Activated T-cell treated with anti-CD3 and anti-CD28 coated beads, Interleukin-2, amount 50 U/mL, for 72 hours (primary cell): ENCODE measurements at regions not wholly inside any gene's neighbourhood (a gene's known extent, or its start where the extent isn't known, plus 50 kb on each side); places are given as distances from the start of the nearest gene placed in this dataset.
"Not testable (repeated sequence)": the region's sequence is repeated elsewhere in the genome, so short reads cannot be mapped to it uniquely, and the experiment has no call there.

ENCODE experiments used
- ATAC-seq, 2 donors: fragments of 150-1000 bp; cut with Tn5 transposase; replicated peaks in 1 of 2; 2 replicates each; pipeline ENCODE4 v1.10.0; 2021; ENCODE audit warnings: moderate library complexity in 2 of 2, mild to moderate bottlenecking in 1 of 2
- DNase-seq, 2 donors: peaks; one replicate each; pipeline ENCODE4 v3.0.0; 2021 to 2022; ENCODE audit warnings: mixed read lengths in 1 of 2
- H3K27ac Mint-ChIP-seq: one replicate; pipeline ENCODE4 v1.8.0; 2022; ENCODE audit warnings: mild to moderate bottlenecking, moderate library complexity, mixed read lengths
- H3K27me3 Mint-ChIP-seq: one replicate; pipeline ENCODE4 v1.8.0; 2022; ENCODE audit warnings: low read depth, mixed read lengths
- H3K36me3 Mint-ChIP-seq, 2 donors: one replicate each; pipeline ENCODE4 v1.8.0; 2022; ENCODE audit warnings: mixed read lengths in 2 of 2, mild to moderate bottlenecking in 1 of 2; ENCODE audit not compliant: insufficient read depth in 2 of 2
- H3K4me1 Mint-ChIP-seq: one replicate; pipeline ENCODE4 v1.8.0; 2022; ENCODE audit warnings: low read depth, mixed read lengths
- H3K4me3 Mint-ChIP-seq, 2 donors: one replicate each; pipeline ENCODE4 v1.8.0; 2022; ENCODE audit warnings: mild to moderate bottlenecking in 2 of 2, mixed read lengths in 2 of 2, moderate library complexity in 2 of 2
- H3K9me3 Mint-ChIP-seq, 2 donors: one replicate each; pipeline ENCODE4 v1.8.0; 2022; ENCODE audit warnings: mixed read lengths in 2 of 2

GRCh38 chrX:122122274-122122673, 1061.8 kb upstream of the GRIA3 start:
- H3K4me1 Mint-ChIP-seq = no peaks in the 10 kb centered on the region
- no peak for ATAC-seq
- H3K9me3 Mint-ChIP-seq = peaks cover 0 to 1% of the 10 kb centered on the region in 2 donors
- DNase-seq = no peak
- H3K36me3 Mint-ChIP-seq = no peaks in the 10 kb centered on the region
- no peak overlapping the region for H3K27ac Mint-ChIP-seq
- no peak overlapping the region for H3K4me3 Mint-ChIP-seq
- peaks cover 6% of the 10 kb centered on the region for H3K27me3 Mint-ChIP-seq

GRCh38 chrX:122133478-122133877, 1050.6 kb upstream of the GRIA3 start:
- no peak for ATAC-seq

GRCh38 chrX:122134291-122134690, 1049.8 kb upstream of the GRIA3 start:
- ATAC-seq = no peak
- Mint-ChIP-seq H3K9me3 (peaks cover 0 to 3% of the 10 kb centered on the region in 2 donors), H3K27ac (no peak overlapping the region), H3K4me3 (no peak overlapping the region), H3K27me3 (peaks cover 6% of the 10 kb centered on the region), H3K4me1 (no peaks in the 10 kb centered on the region), H3K36me3 (no peaks in the 10 kb centered on the region)
- DNase-seq = no peak

More at GRCh38 chrX:122133478-122133877, 1050.6 kb upstream of the GRIA3 start:
- peaks cover 0 to 3% of the 10 kb centered on the region in 2 donors for H3K9me3 Mint-ChIP-seq
- H3K4me1 Mint-ChIP-seq = no peaks in the 10 kb centered on the region
- H3K27ac Mint-ChIP-seq = no peak overlapping the region
- no peak for DNase-seq
- no peaks in the 10 kb centered on the region for H3K36me3 Mint-ChIP-seq
- H3K4me3 Mint-ChIP-seq = no peak overlapping the region
- peaks cover 6% of the 10 kb centered on the region for H3K27me3 Mint-ChIP-seq

- no peaks in the 10 kb centered on the region for H3K4me1 Mint-ChIP-seq
- peaks cover 0 to 3% of the 10 kb centered on the region in 2 donors for H3K9me3 Mint-ChIP-seq
- H3K27me3 Mint-ChIP-seq = peaks cover 6% of the 10 kb centered on the region
- no peak for ATAC-seq
- no peak for DNase-seq
- H3K27ac Mint-ChIP-seq = no peak overlapping the region
- no peak overlapping the region for H3K4me3 Mint-ChIP-seq
- no peaks in the 10 kb centered on the region for H3K36me3 Mint-ChIP-seq
These were observed 1049.0 kb upstream of the GRIA3 start for GRCh38 chrX:122135070-122135469.

- H3K4me3 Mint-ChIP-seq, H3K27ac Mint-ChIP-seq, DNase-seq, H3K36me3 Mint-ChIP-seq, ATAC-seq, H3K9me3 Mint-ChIP-seq, H3K27me3 Mint-ChIP-seq, H3K4me1 Mint-ChIP-seq: not testable (repeated sequence)
These were observed 1043.9 kb upstream of the GRIA3 start for GRCh38 chrX:122140219-122140618.

- Mint-ChIP-seq H3K36me3 (no peaks in the 10 kb centered on the region), H3K4me3 (no peak overlapping the region), H3K27ac (no peak overlapping the region), H3K4me1 (no peaks in the 10 kb centered on the region), H3K9me3 (no peaks in the 10 kb centered on the region), H3K27me3 (no peaks in the 10 kb centered on the region)
- DNase-seq (no peak), ATAC-seq (no peak)
These were observed 1030.1 kb upstream of the GRIA3 start for GRCh38 chrX:122154019-122154418.

GRCh38 chrX:122168241-122168640, 1015.8 kb upstream of the GRIA3 start:
- H3K4me3 Mint-ChIP-seq = no peak overlapping the region
- H3K27ac Mint-ChIP-seq = no peak overlapping the region
- DNase-seq (no peak), ATAC-seq (no peak)
- H3K36me3 Mint-ChIP-seq = no peaks in the 10 kb centered on the region
- no peaks in the 10 kb centered on the region for H3K27me3 Mint-ChIP-seq
- peaks cover 0 to 3% of the 10 kb centered on the region in 2 donors for H3K9me3 Mint-ChIP-seq
- no peaks in the 10 kb centered on the region for H3K4me1 Mint-ChIP-seq

GRCh38 chrX:122184791-122185190, 999.3 kb upstream of the GRIA3 start:
- ATAC-seq = no peak
- Mint-ChIP-seq H3K4me3 (no peak overlapping the region), H3K9me3 (peaks cover 2 to 9% of the 10 kb centered on the region in 2 donors)

GRCh38 chrX:122187069-122187713, 996.9 kb upstream of the GRIA3 start:
- ATAC-seq (no peak), DNase-seq (no peak)
- no peak overlapping the region for H3K27ac Mint-ChIP-seq
- peaks cover 2 to 9% of the 10 kb centered on the region in 2 donors for H3K9me3 Mint-ChIP-seq
- no peaks in the 10 kb centered on the region for H3K36me3 Mint-ChIP-seq
- H3K27me3 Mint-ChIP-seq = no peaks in the 10 kb centered on the region
- no peak overlapping the region for H3K4me3 Mint-ChIP-seq
- no peaks in the 10 kb centered on the region for H3K4me1 Mint-ChIP-seq

More at GRCh38 chrX:122184791-122185190, 999.3 kb upstream of the GRIA3 start:
- Mint-ChIP-seq H3K36me3 (no peaks in the 10 kb centered on the region), H3K27ac (no peak overlapping the region), H3K4me1 (no peaks in the 10 kb centered on the region), H3K27me3 (no peaks in the 10 kb centered on the region)
- DNase-seq = no peak

- peaks cover under 1 to 9% of the 10 kb centered on the region in 2 donors for H3K9me3 Mint-ChIP-seq
- H3K27me3 Mint-ChIP-seq = no peaks in the 10 kb centered on the region
- no peak overlapping the region for H3K4me3 Mint-ChIP-seq
- DNase-seq (no peak), ATAC-seq (no peak)
- no peaks in the 10 kb centered on the region for H3K36me3 Mint-ChIP-seq
- H3K4me1 Mint-ChIP-seq = no peaks in the 10 kb centered on the region
- no peak overlapping the region for H3K27ac Mint-ChIP-seq
These were observed 995.3 kb upstream of the GRIA3 start for GRCh38 chrX:122188751-122189150.

GRCh38 chrX:122196343-122196742, 987.7 kb upstream of the GRIA3 start:
- DNase-seq = no peak
- Mint-ChIP-seq H3K27ac (no peak overlapping the region), H3K4me3 (no peak overlapping the region), H3K27me3 (no peaks in the 10 kb centered on the region), H3K36me3 (no peaks in the 10 kb centered on the region), H3K4me1 (no peaks in the 10 kb centered on the region), H3K9me3 (peaks cover 0 to 2% of the 10 kb centered on the region in 2 donors)
- ATAC-seq = no peak

- ATAC-seq = no peak
- Mint-ChIP-seq H3K9me3 (no peaks in the 10 kb centered on the region), H3K4me1 (no peaks in the 10 kb centered on the region), H3K36me3 (no peaks in the 10 kb centered on the region), H3K4me3 (no peak overlapping the region), H3K27ac (no peak overlapping the region), H3K27me3 (no peaks in the 10 kb centered on the region)
- no peak for DNase-seq
These were observed 980.7 kb upstream of the GRIA3 start for GRCh38 chrX:122203399-122203798.

- no peak for ATAC-seq
- H3K4me1 Mint-ChIP-seq = no peaks in the 10 kb centered on the region
- no peak for DNase-seq
- H3K27ac Mint-ChIP-seq = no peak overlapping the region
- H3K4me3 Mint-ChIP-seq = no peak overlapping the region
- H3K9me3 Mint-ChIP-seq = no peaks in the 10 kb centered on the region
- no peaks in the 10 kb centered on the region for H3K36me3 Mint-ChIP-seq
- peaks cover 22% of the 10 kb centered on the region for H3K27me3 Mint-ChIP-seq
These were observed 965.4 kb upstream of the GRIA3 start for GRCh38 chrX:122218666-122219065.

GRCh38 chrX:122219226-122219625, 964.9 kb upstream of the GRIA3 start:
- H3K4me3 Mint-ChIP-seq = no peak overlapping the region
- DNase-seq (no peak), ATAC-seq (no peak)
- H3K27ac Mint-ChIP-seq = no peak overlapping the region
- H3K9me3 Mint-ChIP-seq = no peaks in the 10 kb centered on the region
- H3K36me3 Mint-ChIP-seq = no peaks in the 10 kb centered on the region
- H3K4me1 Mint-ChIP-seq = no peaks in the 10 kb centered on the region
- peaks cover 22% of the 10 kb centered on the region for H3K27me3 Mint-ChIP-seq
